Fibroblast of villous mesenchyme (primary cell): ENCODE measurements at regions not wholly inside any gene's neighbourhood (a gene's known extent, or its start where the extent isn't known, plus 50 kb on each side); places are given as distances from the start of the nearest gene placed in this dataset.

Source experiments
- DNase-seq: peaks from one replicate; pipeline ENCODE4 v3.0.0-alpha.2; 2010; ENCODE audit warnings: low read depth
- H3K4me3 ChIP-seq: 2 replicates; pipeline ENCODE4 v1.5.1; 2011; ENCODE audit warnings: low read depth, mild to moderate bottlenecking, low read length
- CTCF ChIP-seq: IDR thresholded peaks from 2 replicates; pipeline ENCODE4 v1.5.1; 2012; ENCODE audit warnings: low read depth, mild to moderate bottlenecking, low read length; ENCODE audit not compliant: insufficient read depth

DNA sequence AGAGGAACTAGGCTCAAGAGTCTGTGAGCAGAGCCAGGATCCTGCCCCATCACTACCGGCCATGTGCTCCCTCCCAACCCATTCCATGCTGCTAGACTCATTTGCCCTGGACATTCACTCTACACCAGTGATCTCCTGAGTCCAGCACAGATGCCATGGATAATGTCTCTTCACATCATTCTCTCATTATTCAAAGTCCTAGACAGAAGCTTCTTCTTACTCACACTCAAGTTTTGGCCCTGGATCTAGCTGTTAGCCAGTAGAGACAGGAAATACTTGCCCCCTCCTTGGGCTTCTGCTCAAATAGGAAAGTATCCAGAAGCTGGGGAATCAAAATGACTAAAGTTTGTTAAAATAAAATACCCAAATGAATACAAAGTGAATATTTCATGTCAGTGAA lies 266.8 kb upstream of the LDB2 start:
- DNase-seq, result no peak
- no peak for TF ChIP-seq CTCF
- no peak overlapping the region for H3K4me3 ChIP-seq

GRCh38 chr4:17164666-17165065 lies 266.2 kb upstream of the LDB2 start:
- TF ChIP-seq CTCF, result no peak
- no peak for DNase-seq
- H3K4me3 ChIP-seq, result no peak overlapping the region

DNA sequence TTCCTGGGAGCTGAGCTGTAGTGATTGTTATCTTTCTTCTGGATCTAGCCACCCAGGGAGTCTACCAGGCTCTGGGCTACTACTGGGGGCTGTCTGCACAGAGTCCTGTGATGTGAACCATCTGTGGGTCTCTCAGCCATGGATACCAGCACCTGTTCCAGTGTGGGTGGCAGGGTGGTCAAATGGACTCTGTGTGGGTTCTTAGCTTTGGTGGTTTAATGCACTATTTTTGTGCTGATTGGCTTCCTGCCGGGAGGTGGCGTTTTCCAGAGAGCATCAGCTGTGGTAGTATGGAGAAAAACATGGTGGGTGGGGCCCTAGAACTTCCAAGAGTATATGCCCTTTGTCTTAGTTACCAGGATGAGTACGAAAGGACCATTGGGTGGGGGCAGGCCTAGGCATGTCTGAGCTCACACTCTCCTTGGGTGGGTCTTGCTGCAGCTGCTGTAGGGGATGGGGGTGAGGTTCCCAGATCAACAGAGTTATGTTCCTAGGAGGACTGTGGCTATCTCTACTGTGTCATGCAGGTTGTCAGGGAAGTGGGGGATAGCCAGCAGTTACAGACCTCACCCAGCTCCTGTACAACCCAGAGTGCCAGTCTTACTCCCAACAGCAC lies 264.8 kb upstream of the LDB2 start:
- no peak for TF ChIP-seq CTCF
- no peak overlapping the region for H3K4me3 ChIP-seq
- DNase-seq, result no peak

DNA sequence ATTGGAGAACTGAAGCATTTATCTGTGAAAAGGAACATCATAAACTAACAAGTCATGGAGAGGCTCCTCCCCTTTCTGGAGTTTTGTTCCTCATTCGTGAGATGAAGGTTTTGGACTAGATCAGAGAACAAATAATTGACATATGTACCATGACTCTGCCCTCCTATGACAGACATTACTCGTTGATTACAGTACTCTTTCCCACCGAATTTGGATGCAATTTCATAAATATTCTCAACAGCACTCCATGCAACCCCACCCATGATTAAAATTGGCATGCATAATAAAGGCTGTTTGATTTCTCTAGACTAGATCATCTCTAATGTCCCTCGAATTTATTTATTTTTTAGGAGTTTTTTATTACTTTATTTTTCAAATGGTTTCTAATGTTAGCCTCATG lies 258.9 kb upstream of the LDB2 start:
- no peak for TF ChIP-seq CTCF
- no peak for DNase-seq

GRCh38 chr4:17155486-17155885 lies 257.0 kb upstream of the LDB2 start:
- peak; percentile 7 for TF ChIP-seq CTCF
- peak; percentile 16 for DNase-seq
- no peak overlapping the region for H3K4me3 ChIP-seq

More for the DNA sequence above, 258.9 kb upstream of the LDB2 start:
- no peak overlapping the region for H3K4me3 ChIP-seq

DNA sequence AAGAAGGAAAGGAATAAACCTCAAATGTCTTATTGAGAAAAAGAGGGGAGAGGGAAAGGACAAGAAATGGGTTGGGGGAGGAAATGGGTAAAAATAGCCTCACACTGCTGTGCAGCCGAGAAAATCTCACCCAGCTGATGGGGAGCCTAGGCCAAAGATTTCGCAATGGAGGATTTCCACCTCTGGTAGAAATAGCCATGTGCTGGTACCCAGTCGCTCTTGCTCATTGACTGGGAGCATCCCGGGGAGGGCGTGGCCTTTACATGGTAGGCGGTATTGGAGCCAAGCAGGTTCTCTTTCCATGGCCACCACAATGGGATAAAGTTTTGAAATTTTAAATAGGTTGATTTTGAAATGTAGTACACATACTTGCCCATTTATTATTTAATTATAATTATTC lies 255.1 kb upstream of the LDB2 start:
- no peak for TF ChIP-seq CTCF
- no peak overlapping the region for H3K4me3 ChIP-seq
- no peak for DNase-seq

DNA sequence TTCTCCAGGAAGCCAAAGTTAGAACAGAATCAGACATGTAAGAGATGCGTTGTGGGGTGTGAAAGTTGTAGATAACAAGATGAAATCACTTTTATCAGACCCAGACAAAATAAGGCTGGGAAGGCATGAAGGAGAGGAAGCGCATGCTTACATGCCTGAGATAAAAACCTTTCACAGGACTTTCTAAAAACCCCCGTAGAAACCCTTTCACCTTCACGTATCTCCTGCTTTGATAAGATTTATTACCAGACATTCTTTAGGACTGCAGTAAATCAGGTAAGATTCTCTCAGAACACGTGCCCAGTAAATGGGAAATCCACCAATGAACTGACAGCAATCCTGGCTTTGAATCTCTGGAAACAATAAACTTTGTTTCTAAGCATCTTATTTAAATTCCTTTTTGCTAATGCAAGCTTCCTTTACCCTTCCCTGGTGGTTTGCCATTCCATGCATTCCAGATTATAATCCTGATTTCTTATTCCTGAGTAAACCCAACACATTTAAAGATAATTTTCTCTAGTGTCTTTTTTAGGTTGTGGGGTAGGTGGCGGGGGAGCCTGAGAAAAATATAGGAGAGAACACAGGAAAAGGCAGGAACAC lies 254.6 kb upstream of the LDB2 start:
- H3K4me3 ChIP-seq, result no peak overlapping the region
- TF ChIP-seq CTCF, result no peak
- no peak for DNase-seq
